Caco-2 (cell line): ENCODE measurements at regions not wholly inside any gene's neighbourhood (a gene's known extent, or its start where the extent isn't known, plus 50 kb on each side); places are given as distances from the start of the nearest gene placed in this dataset.

Source experiments
- BruUV-seq: library from RNA; stranded (reverse); fragments of 400-500 nt; replicated peaks from 2 replicates; lab custom pipeline; 2021; lab: Mats Ljungman, UMichigan
- CTCF ChIA-PET: fragments of 300-600 bp; sonication (Branson Sonifier 250); formaldehyde crosslinking; loops from one replicate; lab custom pipeline; 2022; ENCODE audit warnings: antibody characterized with exemption; lab: Charles Lee
- POLR2A ChIA-PET: fragments of 300-600 bp; sonication (Branson Sonifier 250); formaldehyde crosslinking; loops from one replicate; lab custom pipeline; 2022; ENCODE audit warnings: antibody characterized with exemption; lab: Charles Lee
- DNase-seq, 2 experiments: peaks; one replicate each; pipeline versions ENCODE4 v3.0.0 to v3.0.0-alpha.2; 2020 to 2022
- H3K27me3 ChIP-seq: replicated peaks from 2 replicates; pipeline ENCODE4 v1.6.0; 2011; ENCODE audit warnings: low read length; ENCODE audit not compliant: control insufficient read depth, insufficient read depth
- H3K36me3 ChIP-seq: 2 replicates; pipeline ENCODE4 v1.5.1; 2011; ENCODE audit warnings: low read length; ENCODE audit not compliant: control insufficient read depth, insufficient read depth
- H3K4me1 ChIP-seq: fragments of 250-450 bp; sonication (Bioruptor Pico); 2 replicates; pipeline ENCODE4 v1.5.1; 2020; ENCODE audit warnings: mild to moderate bottlenecking
- H3K4me3 ChIP-seq: 2 replicates; pipeline ENCODE4 v1.5.1; 2011; ENCODE audit warnings: low read depth, mild to moderate bottlenecking, control low read depth, low read length
- H3K9me3 ChIP-seq: fragments of 250-450 bp; sonication (Bioruptor Pico); 2 replicates; pipeline ENCODE4 v1.5.1; 2020; ENCODE audit warnings: mild to moderate bottlenecking, moderate library complexity
- H3K27ac Mint-ChIP-seq: one replicate; pipeline ENCODE4 v1.8.0; 2022; ENCODE audit warnings: mixed read lengths; ENCODE audit not compliant: unreplicated experiment
- H3K27me3 Mint-ChIP-seq: one replicate; pipeline ENCODE4 v1.8.0; 2022; ENCODE audit warnings: mixed read lengths; ENCODE audit not compliant: insufficient read depth, unreplicated experiment
- H3K36me3 Mint-ChIP-seq: one replicate; pipeline ENCODE4 v1.8.0; 2022; ENCODE audit warnings: mild to moderate bottlenecking, mixed read lengths; ENCODE audit not compliant: insufficient read depth, unreplicated experiment
- H3K4me1 Mint-ChIP-seq: one replicate; pipeline ENCODE4 v1.8.0; 2022; ENCODE audit warnings: low read depth, mixed read lengths; ENCODE audit not compliant: unreplicated experiment
- H3K4me3 Mint-ChIP-seq: one replicate; pipeline ENCODE4 v1.8.0; 2022; ENCODE audit warnings: mild to moderate bottlenecking, moderate library complexity, mixed read lengths; ENCODE audit not compliant: unreplicated experiment
- H3K9me3 Mint-ChIP-seq: one replicate; pipeline ENCODE4 v1.8.0; 2022; ENCODE audit warnings: mixed read lengths; ENCODE audit not compliant: unreplicated experiment
- intact Hi-C: fragments of 100-400 bp; cut with micrococcal nuclease; formaldehyde crosslinking; loops from one replicate; pipeline ENCODE4 v1.10.0; 2022; ENCODE audit not compliant: unreplicated experiment
- TF ChIP-seq, protein P1 (sequence below), 2 experiments: fragments of 200-600 bp in 1 of 2; IDR thresholded peaks; 1 replicate in 1 of 2; 2 replicates in 1 of 2; pipeline versions ENCODE4 v1.5.1 to v1.8.0; 2011 to 2022; ENCODE audit warnings: antibody characterized with exemption in 1 of 2, control low read depth in 1 of 2, inconsistent platforms in 1 of 2, low read depth in 1 of 2, low read length in 1 of 2, mild to moderate bottlenecking in 1 of 2, moderate library complexity in 1 of 2; ENCODE audit not compliant: insufficient read depth in 1 of 2, severe bottlenecking in 1 of 2, unreplicated experiment in 1 of 2

DNA sequence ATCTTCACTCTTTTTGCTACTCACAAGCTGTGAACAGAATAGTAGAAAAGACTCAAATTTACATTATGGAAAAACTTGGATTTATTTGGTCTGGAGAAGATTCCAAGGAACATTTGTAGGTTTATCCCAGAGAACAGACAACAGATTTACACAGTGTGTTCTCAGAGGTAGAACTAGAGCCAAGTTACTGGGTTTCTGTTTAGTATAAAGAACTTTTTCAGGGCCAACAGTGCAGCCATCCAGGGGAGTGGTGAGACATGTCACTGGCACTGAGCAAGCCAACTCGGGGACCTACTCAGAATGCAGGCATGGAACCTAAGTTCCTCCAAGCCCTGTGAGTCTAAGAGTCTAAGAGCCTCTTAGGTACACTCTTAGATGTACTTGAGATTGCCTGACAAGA is 142.6 kb downstream of the OMA1 start:
- Mint-ChIP-seq H3K4me1 (no peaks in the 10 kb centered on the region), H3K27ac (no peak overlapping the region), H3K36me3 (no peaks in the 10 kb centered on the region), H3K27me3 (peaks cover 28% of the 10 kb centered on the region), H3K4me3 (no peak overlapping the region), H3K9me3 (no peaks in the 10 kb centered on the region)
- no peak for DNase-seq
- H3K4me1 ChIP-seq = no peaks in the 10 kb centered on the region
- H3K36me3 ChIP-seq = no peaks in the 10 kb centered on the region
- no peaks in the 10 kb centered on the region for H3K27me3 ChIP-seq
- no TSS peak for BruUV-seq
- H3K9me3 ChIP-seq = no peaks in the 10 kb centered on the region
- POLR2A ChIA-PET = no interaction called here
- intact Hi-C loops = no loop called here
- H3K4me3 ChIP-seq = no peak overlapping the region
- TF ChIP-seq, protein P1, sequence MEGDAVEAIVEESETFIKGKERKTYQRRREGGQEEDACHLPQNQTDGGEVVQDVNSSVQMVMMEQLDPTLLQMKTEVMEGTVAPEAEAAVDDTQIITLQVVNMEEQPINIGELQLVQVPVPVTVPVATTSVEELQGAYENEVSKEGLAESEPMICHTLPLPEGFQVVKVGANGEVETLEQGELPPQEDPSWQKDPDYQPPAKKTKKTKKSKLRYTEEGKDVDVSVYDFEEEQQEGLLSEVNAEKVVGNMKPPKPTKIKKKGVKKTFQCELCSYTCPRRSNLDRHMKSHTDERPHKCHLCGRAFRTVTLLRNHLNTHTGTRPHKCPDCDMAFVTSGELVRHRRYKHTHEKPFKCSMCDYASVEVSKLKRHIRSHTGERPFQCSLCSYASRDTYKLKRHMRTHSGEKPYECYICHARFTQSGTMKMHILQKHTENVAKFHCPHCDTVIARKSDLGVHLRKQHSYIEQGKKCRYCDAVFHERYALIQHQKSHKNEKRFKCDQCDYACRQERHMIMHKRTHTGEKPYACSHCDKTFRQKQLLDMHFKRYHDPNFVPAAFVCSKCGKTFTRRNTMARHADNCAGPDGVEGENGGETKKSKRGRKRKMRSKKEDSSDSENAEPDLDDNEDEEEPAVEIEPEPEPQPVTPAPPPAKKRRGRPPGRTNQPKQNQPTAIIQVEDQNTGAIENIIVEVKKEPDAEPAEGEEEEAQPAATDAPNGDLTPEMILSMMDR (IDR thresholded peaks at IDR 0.05; ENCODE audit: insufficient read depth in 1 of 2, low read depth in 1 of 2, low read length in 1 of 2, severe bottlenecking in 1 of 2, unreplicated experiment in 1 of 2) = no peak
- CTCF ChIA-PET = no interaction called here

DNA sequence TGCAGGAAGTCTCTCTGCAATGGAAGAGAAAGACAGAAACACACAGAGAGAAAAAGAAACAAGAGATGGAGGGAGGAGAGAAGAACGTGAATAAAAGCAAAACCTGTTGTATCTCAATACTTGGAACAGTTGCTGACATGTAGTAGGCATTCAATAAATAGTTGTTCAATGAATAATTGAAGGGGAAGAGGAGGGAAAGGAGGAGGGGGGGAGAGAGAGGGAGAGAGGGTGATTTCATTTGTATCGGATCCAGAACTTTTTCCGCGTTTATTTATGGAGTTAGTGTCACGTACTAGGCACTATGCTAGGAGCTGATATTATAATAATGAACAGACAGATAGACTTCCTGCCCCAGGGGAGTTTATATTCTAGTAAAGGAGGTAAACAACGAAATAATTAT is 144.1 kb downstream of the OMA1 start:
- Mint-ChIP-seq H3K36me3 (no peaks in the 10 kb centered on the region), H3K27me3 (peaks cover 19% of the 10 kb centered on the region), H3K4me1 (no peaks in the 10 kb centered on the region), H3K9me3 (no peaks in the 10 kb centered on the region), H3K27ac (no peak overlapping the region), H3K4me3 (no peak overlapping the region)
- Histone ChIP-seq H3K36me3 (no peaks in the 10 kb centered on the region), H3K4me3 (no peak overlapping the region), H3K9me3 (no peaks in the 10 kb centered on the region), H3K27me3 (no peaks in the 10 kb centered on the region), H3K4me1 (no peaks in the 10 kb centered on the region)
- BruUV-seq = no TSS peak
- ChIA-PET CTCF (no interaction called here), POLR2A (no interaction called here)
- TF ChIP-seq, protein P1 (IDR thresholded peaks at IDR 0.05; ENCODE audit: insufficient read depth in 1 of 2, low read depth in 1 of 2, low read length in 1 of 2, severe bottlenecking in 1 of 2, unreplicated experiment in 1 of 2) = no peak
- DNase-seq = no peak
- intact Hi-C loops = no loop called here

DNA sequence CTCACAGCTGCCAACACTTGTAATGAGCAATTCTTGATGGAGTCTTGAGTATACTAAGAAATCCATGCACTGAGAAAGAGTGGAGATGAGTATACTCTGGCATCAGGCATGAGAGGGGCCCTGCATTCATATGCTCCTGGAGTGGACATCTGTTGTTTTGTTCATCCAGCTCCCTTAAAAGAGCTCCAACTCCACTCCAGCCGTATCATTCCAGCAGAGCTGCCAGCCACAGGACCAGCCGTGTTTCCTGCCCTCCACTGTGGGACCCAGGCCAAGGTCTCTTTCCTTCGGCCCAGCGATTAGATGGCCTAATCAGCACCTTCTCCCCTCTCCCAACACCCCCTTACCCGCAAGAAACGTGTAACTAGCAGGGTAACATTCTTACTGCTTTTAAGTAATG is 144.5 kb downstream of the OMA1 start:
- no TSS peak for BruUV-seq
- Histone ChIP-seq H3K4me3 (no peak overlapping the region), H3K9me3 (no peaks in the 10 kb centered on the region), H3K36me3 (no peaks in the 10 kb centered on the region), H3K27me3 (no peaks in the 10 kb centered on the region), H3K4me1 (no peaks in the 10 kb centered on the region)
- H3K9me3 Mint-ChIP-seq = no peaks in the 10 kb centered on the region
- POLR2A ChIA-PET = no interaction called here
- CTCF ChIA-PET = no interaction called here
- intact Hi-C loops = no loop called here
- no peak for DNase-seq
- no peak overlapping the region for H3K27ac Mint-ChIP-seq
- no peaks in the 10 kb centered on the region for H3K4me1 Mint-ChIP-seq
- TF ChIP-seq, protein P1 (IDR thresholded peaks at IDR 0.05; ENCODE audit: insufficient read depth in 1 of 2, low read depth in 1 of 2, low read length in 1 of 2, severe bottlenecking in 1 of 2, unreplicated experiment in 1 of 2) = no peak
- no peak overlapping the region for H3K4me3 Mint-ChIP-seq
- H3K36me3 Mint-ChIP-seq = no peaks in the 10 kb centered on the region
- H3K27me3 Mint-ChIP-seq = peaks cover 19% of the 10 kb centered on the region
